ENCODE measurements at regions not wholly inside any gene's neighbourhood (a gene's known extent, or its start where the extent isn't known, plus 50 kb on each side); places are given as distances from the start of the nearest gene placed in this dataset.

- TF ChIP-seq CTCF (IDR thresholded peaks at IDR 0.05) (no peak), POLR2A (IDR thresholded peaks at IDR 0.05) (no peak)
Observed at GRCh38 chr5:117488976-117489500, 914.4 kb upstream of the SEMA6A start.

All from thyroid gland (tissue), 4 donors.